ENCODE measurements at regions not wholly inside any gene's neighbourhood (a gene's known extent, or its start where the extent isn't known, plus 50 kb on each side); places are given as distances from the start of the nearest gene placed in this dataset.

DNA sequence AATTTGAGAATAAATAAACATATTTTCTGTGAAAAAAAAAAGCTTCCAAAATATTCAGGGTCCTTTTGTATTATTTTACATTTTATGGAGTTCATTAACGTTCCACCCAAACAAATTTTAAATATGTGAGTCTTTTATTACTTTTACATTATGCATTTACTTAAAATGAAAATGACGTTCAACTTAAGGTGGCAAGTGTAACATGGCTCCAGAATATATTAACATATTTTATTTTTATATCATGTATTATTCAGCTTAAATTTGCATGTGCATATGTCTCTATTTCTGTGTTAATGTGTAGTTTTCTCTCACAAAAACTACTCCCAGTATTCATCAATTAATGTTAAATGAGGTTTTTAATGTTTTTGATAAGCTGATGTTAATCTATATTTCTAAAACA lies 243.6 kb upstream of the CNTN3 start:
- H3K27ac Mint-ChIP-seq (ENCODE audit: unreplicated experiment): no peak overlapping the region
- H3K36me3 Mint-ChIP-seq (ENCODE audit: low read depth, unreplicated experiment): no peaks in the 10 kb centered on the region
- H3K9me3 Mint-ChIP-seq (ENCODE audit: unreplicated experiment): no peaks in the 10 kb centered on the region
- no peak overlapping the region for H3K4me2 ChIP-seq (ENCODE audit: low read length)
- H3K4me3 ChIP-seq (ENCODE audit: insufficient read depth, low read depth, low read length): no peak overlapping the region
- H3K4me1 ChIP-seq (ENCODE audit: insufficient read depth, low read length): no peaks in the 10 kb centered on the region
- H3K9me3 ChIP-seq (ENCODE audit: insufficient read depth, low read depth, low read length): no peaks in the 10 kb centered on the region
- H3K27me3 Mint-ChIP-seq (ENCODE audit: low read depth, unreplicated experiment): no peaks in the 10 kb centered on the region
- H3K79me2 ChIP-seq (ENCODE audit: insufficient read depth, low read length): no peaks in the 10 kb centered on the region
- no peak overlapping the region for H2AFZ ChIP-seq (ENCODE audit: low read depth, low read length)
- H3K4me1 Mint-ChIP-seq (ENCODE audit: low read depth, unreplicated experiment): no peaks in the 10 kb centered on the region
- H3K36me3 ChIP-seq (ENCODE audit: insufficient read depth, low read length): no peaks in the 10 kb centered on the region
- H3K4me3 Mint-ChIP-seq (ENCODE audit: unreplicated experiment): no peak overlapping the region
- FAIRE-seq: no peak
- no peak overlapping the region for H3K9ac ChIP-seq (ENCODE audit: low read length)
- H4K20me1 ChIP-seq (ENCODE audit: insufficient read depth, low read length): no peaks in the 10 kb centered on the region
- TF ChIP-seq, protein P1, sequence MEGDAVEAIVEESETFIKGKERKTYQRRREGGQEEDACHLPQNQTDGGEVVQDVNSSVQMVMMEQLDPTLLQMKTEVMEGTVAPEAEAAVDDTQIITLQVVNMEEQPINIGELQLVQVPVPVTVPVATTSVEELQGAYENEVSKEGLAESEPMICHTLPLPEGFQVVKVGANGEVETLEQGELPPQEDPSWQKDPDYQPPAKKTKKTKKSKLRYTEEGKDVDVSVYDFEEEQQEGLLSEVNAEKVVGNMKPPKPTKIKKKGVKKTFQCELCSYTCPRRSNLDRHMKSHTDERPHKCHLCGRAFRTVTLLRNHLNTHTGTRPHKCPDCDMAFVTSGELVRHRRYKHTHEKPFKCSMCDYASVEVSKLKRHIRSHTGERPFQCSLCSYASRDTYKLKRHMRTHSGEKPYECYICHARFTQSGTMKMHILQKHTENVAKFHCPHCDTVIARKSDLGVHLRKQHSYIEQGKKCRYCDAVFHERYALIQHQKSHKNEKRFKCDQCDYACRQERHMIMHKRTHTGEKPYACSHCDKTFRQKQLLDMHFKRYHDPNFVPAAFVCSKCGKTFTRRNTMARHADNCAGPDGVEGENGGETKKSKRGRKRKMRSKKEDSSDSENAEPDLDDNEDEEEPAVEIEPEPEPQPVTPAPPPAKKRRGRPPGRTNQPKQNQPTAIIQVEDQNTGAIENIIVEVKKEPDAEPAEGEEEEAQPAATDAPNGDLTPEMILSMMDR (IDR thresholded peaks at IDR 0.05; ENCODE audit: insufficient read depth, low read depth, low read length): no peak
- TF ChIP-seq EZH2 (IDR thresholded peaks at IDR 0.05; ENCODE audit: insufficient read depth, low read length): no peak
- no peaks in the 10 kb centered on the region for H3K27me3 ChIP-seq (ENCODE audit: insufficient read depth, low read length)
- H3K27ac ChIP-seq (ENCODE audit: low read depth, low read length): no peak overlapping the region
- no peak for DNase-seq (ENCODE audit: low read depth)

DNA sequence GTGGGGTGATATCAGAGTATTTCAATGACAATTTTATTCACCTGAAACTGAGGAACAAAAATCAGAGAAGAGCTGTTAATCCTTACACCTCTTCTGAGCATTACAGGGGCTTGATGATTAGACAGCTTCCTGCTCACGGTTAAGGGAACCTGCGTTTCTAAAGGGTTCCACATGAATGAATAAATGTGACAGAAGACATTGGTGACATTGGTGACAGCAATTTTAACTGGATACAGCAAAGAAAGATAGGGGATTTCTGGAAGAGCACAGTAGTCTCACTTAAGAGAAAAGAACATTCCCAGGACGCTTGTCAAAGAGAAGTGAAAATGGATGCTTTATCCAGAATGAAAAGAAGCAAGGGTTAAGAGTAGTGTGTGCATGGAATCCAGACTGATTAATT lies 235.9 kb upstream of the CNTN3 start:
- Histone ChIP-seq H3K79me2 (ENCODE audit: insufficient read depth, low read length) (no peaks in the 10 kb centered on the region), H3K4me1 (ENCODE audit: insufficient read depth, low read length) (no peaks in the 10 kb centered on the region), H4K20me1 (ENCODE audit: insufficient read depth, low read length) (no peaks in the 10 kb centered on the region), H3K27me3 (ENCODE audit: insufficient read depth, low read length) (no peaks in the 10 kb centered on the region), H3K9ac (ENCODE audit: low read length) (no peak overlapping the region), H3K4me2 (ENCODE audit: low read length) (no peak overlapping the region), H3K36me3 (ENCODE audit: insufficient read depth, low read length) (no peaks in the 10 kb centered on the region), H2AFZ (ENCODE audit: low read depth, low read length) (no peak overlapping the region), H3K9me3 (ENCODE audit: insufficient read depth, low read depth, low read length) (peaks cover 3% of the 10 kb centered on the region), H3K27ac (ENCODE audit: low read depth, low read length) (no peak overlapping the region), H3K4me3 (ENCODE audit: insufficient read depth, low read depth, low read length) (no peak overlapping the region)
- no peak for FAIRE-seq
- TF ChIP-seq, protein P1 (IDR thresholded peaks at IDR 0.05; ENCODE audit: insufficient read depth, low read depth, low read length): no peak
- TF ChIP-seq EZH2 (IDR thresholded peaks at IDR 0.05; ENCODE audit: insufficient read depth, low read length): no peak
- Mint-ChIP-seq H3K27ac (ENCODE audit: unreplicated experiment) (no peak overlapping the region), H3K27me3 (ENCODE audit: low read depth, unreplicated experiment) (no peaks in the 10 kb centered on the region), H3K9me3 (ENCODE audit: unreplicated experiment) (peaks cover 2% of the 10 kb centered on the region), H3K4me3 (ENCODE audit: unreplicated experiment) (no peak overlapping the region), H3K36me3 (ENCODE audit: low read depth, unreplicated experiment) (no peaks in the 10 kb centered on the region), H3K4me1 (ENCODE audit: low read depth, unreplicated experiment) (no peaks in the 10 kb centered on the region)
- DNase-seq (ENCODE audit: low read depth): no peak

DNA sequence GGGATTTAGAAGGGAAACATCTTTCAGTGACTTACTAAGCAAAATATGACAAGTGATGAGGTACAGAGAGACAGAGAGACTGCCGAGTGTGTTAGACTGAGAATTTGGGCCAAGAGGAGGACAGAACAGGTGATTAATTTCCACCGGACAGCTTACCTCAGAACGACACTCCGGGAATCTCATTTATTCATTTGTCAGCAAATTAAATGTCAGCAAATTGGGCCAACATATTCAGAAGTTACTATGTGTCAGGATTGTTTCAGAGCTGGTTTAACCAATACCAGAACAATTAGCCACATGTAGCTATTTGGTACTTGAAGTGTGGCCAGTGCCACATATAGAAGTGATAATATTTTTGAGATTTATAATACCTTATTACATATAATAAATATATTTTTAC lies 232.6 kb upstream of the CNTN3 start:
- Mint-ChIP-seq H3K36me3 (ENCODE audit: low read depth, unreplicated experiment) (no peaks in the 10 kb centered on the region), H3K27me3 (ENCODE audit: low read depth, unreplicated experiment) (no peaks in the 10 kb centered on the region), H3K27ac (ENCODE audit: unreplicated experiment) (no peak overlapping the region), H3K9me3 (ENCODE audit: unreplicated experiment) (peaks cover 2% of the 10 kb centered on the region), H3K4me1 (ENCODE audit: low read depth, unreplicated experiment) (peaks cover 10% of the 10 kb centered on the region), H3K4me3 (ENCODE audit: unreplicated experiment) (no peak overlapping the region)
- no peak overlapping the region for H3K9ac ChIP-seq (ENCODE audit: low read length)
- no peaks in the 10 kb centered on the region for H3K4me1 ChIP-seq (ENCODE audit: insufficient read depth, low read length)
- peaks cover 3% of the 10 kb centered on the region for H3K9me3 ChIP-seq (ENCODE audit: insufficient read depth, low read depth, low read length)
- no peak overlapping the region for H2AFZ ChIP-seq (ENCODE audit: low read depth, low read length)
- H3K27me3 ChIP-seq (ENCODE audit: insufficient read depth, low read length): no peaks in the 10 kb centered on the region
- no peak overlapping the region for H3K27ac ChIP-seq (ENCODE audit: low read depth, low read length)
- no peak for DNase-seq (ENCODE audit: low read depth)
- H4K20me1 ChIP-seq (ENCODE audit: insufficient read depth, low read length): no peaks in the 10 kb centered on the region
- no peak for FAIRE-seq
- TF ChIP-seq, protein P1 (IDR thresholded peaks at IDR 0.05; ENCODE audit: insufficient read depth, low read depth, low read length): no peak
- no peak for TF ChIP-seq EZH2 (IDR thresholded peaks at IDR 0.05; ENCODE audit: insufficient read depth, low read length)
- H3K4me2 ChIP-seq (ENCODE audit: low read length): no peak overlapping the region
- no peak overlapping the region for H3K4me3 ChIP-seq (ENCODE audit: insufficient read depth, low read depth, low read length)
- H3K79me2 ChIP-seq (ENCODE audit: insufficient read depth, low read length): no peaks in the 10 kb centered on the region
- H3K36me3 ChIP-seq (ENCODE audit: insufficient read depth, low read length): no peaks in the 10 kb centered on the region

All from astrocyte (in vitro differentiated cells and primary cell).